MV-4-11 (cell line): ENCODE measurements at regions not wholly inside any gene's neighbourhood (a gene's known extent, or its start where the extent isn't known, plus 50 kb on each side); places are given as distances from the start of the nearest gene placed in this dataset.
"Not testable (repeated sequence)": the region's sequence is repeated elsewhere in the genome, so short reads cannot be mapped to it uniquely, and the experiment has no call there.

Experiments
- DNase-seq: peaks from one replicate; lab custom pipeline; 2025; lab: John Stamatoyannopoulos, UW

DNA sequence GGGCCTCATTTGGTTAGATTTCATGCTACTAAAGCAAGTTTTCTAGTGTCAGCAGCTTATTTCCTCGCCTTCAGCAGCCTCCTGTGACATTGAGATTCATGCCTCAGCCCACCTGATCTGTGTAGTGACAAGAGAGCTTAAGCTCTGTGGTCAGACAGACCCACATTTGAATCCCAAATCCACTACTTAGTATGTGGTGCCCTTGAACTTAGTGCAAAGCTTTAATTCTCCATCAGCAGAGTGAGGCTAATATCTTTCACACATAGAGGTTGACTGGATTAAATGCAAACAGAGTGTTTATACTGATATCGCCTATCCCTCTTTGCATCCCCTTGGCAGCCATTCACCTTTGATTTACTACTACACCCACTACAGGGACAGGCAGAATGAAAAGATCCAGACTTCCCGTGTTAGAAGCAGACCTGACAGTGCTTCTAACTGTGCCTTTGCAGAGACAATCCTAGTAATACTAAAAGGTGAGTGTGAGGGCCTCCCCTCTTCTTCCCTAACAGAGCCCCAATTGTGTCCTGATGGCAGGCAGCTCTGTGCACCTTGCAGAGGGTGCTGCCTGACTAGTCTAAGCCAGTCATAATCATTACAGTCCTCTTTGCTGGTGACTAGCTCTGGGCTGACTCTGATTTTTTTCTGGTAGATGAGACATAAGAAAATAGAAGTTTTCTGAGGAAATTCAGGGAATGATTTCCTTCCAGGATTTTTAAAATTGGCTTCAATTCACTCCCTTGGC lies 264.0 kb downstream of the CTH start:
- no peak for DNase-seq

DNA sequence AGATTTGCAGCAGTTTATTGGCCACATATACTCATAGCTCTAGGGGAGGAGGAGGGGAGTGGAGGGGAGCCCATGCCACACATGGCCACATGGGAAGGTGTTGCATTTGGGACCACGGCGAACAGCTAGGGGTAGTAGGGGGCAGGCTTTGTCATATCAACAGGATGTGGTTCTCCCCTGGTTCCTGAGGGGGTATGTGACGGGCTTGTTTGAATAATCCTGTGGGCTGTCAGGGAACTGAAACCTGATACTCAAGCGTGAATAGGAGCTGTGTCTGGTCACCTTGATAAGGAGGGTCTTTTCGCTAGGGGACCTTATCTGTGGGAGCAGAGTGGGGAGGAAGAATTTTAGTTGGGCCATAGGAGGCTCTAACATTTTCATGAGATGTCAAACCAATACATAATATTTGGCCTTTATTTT lies 264.7 kb downstream of the CTH start:
- no peak for DNase-seq

DNA sequence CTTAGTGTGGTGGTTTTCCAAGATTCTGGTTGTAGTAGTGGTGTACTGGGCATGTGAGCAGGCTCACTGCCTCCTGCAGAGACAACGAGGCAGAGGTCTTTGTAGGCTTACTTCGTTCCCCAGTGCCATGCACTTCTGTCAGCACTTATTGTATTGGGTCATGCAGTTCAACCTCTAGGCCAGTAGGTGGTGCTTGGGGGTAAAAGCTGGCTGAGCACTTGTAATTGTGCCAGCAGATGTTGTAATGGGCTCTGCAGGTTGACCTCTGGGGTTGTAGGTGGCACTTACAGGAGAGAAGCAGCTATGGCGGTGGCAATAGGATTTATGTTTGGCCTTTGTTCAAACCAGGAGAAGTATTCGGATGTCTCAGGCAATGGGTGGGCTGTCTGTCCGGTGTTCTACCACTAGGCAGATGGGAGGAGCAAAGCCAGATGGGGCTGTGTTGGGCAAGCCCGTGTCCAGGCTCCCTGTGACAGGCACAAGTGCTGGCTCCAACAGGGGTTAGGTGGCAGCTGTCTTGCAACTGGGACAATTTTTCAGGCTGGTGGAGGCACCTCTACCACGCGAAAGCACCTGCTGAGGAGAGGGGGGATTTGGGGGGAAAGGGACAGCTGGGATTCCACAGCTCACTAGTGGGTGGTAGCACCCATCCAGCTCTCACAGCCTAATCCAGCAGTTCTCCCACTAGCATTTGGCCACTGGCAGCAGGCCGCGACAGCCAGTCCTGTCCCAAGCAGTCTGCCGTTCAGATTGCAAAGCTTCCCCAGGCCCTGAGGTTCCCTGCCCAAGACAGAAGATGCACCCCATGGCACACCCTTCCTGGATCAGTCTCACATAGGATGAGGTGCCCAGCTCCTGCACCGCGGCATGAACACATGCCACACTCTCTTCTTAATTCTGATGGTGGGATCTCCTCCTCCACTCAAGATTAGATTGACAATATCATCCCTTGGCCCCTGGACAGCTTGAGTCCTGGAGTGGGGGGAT lies 274.5 kb downstream of the CTH start:
- DNase-seq: peak; percentile 67

DNA sequence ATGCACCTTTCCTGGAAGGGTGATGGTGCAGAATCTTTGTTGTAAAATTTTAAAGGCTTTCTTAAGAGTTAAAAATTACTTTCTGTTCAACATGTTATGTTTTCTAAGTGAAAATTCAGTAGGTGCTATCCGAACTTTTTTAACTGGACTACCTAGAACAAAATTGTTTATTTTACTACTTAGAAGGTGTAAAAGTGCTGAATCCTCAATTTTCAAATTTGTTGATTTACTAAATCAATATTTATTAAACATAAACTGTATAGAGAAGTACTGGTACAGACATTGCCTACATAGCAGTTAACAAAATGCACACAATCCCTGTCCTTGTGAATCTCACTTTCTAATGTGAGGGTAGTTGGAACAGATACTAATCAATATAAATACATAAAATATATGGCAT lies 277.5 kb downstream of the CTH start:
- DNase-seq: no peak

DNA sequence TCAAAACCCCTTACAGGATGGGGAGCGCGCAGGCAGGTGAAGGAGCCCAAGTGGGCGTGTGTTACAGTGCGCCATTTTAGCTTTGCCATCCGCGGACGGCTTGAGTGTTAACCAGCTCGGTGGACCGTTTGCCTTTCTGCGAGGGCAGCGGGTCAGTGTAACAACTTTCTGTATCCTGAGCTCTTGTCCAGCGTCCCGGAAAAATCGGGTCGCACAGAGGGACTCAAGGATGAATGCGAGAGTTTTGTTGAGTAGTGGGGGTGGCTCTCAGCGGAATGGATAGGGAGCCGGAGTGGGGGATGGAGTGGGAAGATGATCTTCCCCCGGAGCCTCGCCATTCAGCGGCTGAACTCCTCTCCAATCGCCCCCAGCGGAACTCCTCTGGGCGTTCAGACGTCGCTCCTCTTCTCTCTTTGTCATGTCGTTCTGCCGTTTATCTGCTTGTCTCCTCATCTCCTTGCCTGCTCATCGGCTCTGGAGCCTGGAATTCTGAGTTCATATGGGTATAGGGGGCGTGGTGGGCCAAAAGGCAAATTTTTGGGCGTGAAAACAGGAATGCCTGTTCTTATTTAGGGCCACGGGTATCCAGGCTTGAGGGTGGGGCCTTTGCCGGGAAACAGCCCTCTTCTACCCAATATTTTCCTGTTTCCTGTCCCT lies 295.4 kb downstream of the CTH start:
- no peak for DNase-seq

DNA sequence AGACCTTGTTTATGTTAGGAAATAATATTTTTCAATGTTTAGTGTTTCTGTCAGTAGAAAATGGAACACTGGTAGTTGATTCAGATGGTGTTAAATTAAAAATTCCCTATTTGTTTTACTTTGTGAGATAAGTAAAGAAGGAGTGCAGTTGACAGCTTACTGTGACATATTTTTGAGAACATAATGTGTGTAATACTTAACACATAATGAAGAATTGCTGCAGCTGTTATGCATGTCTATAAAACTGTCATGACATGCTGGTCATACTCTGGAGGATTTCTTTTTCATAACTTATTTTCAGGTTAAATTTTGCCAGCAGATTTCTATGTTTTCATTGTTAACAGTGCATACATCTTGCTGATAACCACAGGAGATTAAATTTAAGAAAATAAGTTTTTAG lies 296.1 kb downstream of the CTH start:
- no peak for DNase-seq

DNA sequence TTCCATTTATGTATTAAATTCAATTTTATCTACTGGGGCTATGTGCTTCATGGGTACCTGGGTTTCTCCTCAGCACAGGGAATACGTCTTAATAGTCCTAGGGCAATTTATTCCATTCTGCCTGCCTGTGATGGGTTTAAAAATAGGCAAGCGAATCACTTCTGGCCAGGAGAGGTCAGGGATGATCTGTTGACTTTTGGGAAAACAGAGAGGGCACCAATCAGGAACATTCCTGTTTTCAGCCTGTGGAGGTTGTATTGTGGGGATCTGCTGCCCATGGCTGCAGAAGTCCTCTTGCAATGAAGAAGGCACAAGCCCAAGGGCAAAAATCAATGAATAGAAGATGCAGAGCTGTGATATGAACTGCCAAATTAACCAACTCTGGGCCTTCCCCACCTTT lies 303.1 kb downstream of the CTH start:
- DNase-seq: no peak

DNA sequence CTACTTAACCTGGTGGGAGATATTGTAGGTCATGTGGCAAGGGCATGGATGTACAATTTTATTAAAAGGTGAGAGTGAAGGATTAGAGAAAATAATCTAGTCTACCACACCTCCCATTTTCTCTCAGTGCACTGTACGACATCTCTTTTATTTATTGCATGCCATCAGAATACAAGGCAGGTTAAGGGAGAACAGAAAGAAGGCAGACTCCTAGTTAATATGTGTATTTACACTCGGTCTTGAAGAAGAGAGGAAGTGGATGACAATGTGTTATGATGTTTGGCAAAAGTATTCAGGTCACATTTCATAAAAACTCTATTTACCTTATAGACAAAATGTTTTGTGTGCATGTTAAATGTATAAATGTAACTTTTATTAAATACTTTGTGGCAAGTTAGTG lies 306.1 kb downstream of the CTH start:
- no peak for DNase-seq

DNA sequence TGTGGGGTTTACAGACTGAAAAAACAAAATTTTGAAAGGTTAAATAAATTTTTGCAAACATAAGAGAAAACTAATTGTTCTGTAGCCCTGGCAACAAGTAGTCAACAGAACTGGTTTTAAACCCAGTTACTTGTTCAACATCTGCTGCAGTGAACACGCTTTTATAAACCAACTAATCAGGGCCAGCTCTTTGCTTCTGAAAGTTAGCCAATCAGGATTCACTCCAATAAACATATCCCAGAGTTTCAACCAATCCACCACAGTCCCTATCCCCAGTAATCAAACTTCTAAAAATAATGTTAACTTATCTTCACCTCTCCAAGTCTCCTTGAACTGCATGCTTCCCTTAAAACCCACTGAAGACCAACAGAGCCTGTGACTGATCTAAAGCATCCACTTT lies 306.6 kb downstream of the CTH start:
- no peak for DNase-seq

DNA sequence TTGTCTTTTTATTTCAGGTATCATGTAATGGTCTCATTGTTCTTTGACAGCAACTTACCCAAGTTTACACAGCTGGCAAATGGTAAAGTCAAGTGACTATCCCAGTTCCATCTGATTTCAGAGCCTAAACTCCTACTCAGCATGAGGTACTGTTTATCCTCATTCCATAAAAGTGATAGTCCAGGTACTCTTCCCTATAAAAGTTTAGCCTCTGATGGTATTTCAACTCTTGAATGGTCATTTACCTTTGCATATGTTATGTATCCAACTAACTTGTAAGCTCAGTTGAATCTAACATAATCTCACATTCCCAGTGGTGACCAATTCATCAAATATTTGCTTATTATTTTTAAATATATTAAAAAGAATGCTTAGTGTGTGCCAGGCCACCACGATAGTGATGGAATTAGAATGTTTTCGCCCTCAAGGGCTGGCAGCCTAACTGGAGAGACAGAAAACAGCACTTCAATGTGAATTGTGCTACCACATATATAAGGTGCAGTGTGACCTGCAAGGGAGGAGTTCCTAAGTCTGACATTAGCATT lies 307.1 kb downstream of the CTH start:
- no peak for DNase-seq

DNA sequence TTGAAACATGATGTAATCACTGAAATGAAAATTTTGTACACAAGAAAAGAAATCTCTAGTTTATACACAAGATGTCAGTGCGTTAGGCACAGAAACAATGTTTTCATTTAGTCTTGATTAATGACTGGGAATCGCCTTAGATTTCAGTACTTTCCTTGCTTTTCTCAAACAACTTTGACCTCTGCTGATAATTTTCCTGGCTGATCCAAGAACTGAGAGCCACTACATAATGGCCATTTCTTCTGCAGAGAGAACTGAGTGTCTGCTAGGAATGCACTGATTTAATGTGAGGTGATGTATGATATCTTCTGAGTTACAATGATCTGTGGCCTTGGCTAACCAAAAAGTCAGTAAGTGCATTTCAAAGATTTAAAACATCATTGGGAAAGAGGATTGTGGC lies 308.1 kb downstream of the CTH start:
- DNase-seq: no peak

DNA sequence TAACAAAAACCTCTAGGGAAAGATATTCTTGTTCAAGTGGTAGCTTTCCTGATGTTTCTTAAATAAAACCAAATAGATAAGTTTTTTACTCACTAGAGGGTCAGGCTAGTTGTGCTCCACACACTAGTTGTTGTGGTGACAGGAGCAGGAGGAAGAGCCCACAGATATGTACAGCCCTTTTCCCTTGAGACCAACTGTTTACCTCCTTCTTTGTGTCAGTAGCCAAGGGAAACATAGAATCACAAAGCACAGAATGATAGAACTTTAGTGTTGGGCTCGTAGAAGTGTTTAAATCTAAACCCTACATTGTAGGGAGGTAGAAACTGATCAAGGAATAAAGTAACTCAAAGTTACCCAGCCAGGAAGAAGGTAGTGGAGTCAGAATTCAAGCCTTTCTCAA lies 309.0 kb downstream of the CTH start:
- no peak for DNase-seq

DNA sequence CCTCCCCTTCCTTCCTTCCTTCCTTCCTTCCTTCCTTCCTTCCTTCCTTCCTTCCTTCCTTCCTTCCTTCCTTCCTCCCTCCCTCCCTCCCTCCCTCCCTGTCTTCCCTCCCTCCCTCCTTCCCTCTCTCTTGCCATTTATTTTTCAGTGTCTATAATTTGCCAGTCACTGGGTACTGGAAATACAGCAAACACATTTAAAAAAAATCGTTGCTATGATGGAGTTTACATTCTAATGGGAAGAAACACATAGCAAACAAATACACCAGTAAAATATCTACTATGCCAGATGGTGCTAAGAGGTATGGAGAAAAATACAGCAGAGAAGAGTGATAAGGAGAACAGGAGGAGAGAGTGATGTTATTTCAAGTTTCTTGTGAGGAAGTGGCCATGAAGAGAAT lies 309.5 kb downstream of the CTH start:
- no peak for DNase-seq

DNA sequence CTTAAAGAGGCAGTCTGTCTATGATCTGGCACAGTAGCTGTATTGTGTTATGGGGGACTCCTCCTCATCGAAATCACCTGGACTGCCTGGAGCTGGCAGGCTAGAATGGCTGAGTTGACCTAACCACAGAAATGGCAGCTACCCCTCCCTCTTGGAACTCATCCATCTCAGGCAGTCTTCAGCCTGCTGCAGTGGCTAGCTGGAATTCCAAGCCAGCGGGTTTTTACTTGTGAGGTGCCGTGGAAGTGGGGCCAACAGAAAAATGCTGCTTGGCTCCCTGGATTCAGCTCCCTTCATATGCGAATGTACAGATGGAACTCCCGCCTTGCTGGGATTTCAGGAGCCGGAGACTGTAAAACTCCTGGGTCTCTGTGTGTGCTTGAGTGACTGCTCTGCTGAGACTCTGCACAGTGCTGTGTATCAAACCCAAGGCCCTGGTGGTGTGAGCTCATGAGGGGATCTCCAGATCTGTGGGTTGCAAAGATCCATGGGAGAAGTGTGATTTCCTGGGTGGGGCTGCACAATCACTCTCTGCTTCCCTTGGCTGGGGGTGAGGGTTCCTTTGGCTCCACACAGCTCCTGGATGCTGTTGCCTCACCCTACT lies 316.9 kb downstream of the CTH start:
- no peak for DNase-seq

DNA sequence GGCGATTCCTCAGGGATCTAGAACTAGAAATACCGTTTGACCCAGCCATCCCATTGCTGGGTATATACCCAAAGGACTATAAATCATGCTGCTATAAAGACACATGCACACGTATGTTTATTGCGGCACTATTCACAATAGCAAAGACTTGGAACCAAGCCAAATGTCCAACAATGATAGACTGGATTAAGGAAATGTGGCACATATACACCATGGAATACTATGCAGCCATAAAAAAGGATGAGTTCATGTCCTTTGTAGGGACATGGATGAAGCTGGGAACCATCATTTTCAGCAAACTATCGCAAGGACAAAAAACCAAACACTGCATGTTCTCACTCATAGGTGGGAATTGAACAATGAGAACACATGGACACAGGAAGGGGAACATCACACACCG lies 311.1 kb downstream of the PTGER3 start:
- DNase-seq: not testable (repeated sequence)

DNA sequence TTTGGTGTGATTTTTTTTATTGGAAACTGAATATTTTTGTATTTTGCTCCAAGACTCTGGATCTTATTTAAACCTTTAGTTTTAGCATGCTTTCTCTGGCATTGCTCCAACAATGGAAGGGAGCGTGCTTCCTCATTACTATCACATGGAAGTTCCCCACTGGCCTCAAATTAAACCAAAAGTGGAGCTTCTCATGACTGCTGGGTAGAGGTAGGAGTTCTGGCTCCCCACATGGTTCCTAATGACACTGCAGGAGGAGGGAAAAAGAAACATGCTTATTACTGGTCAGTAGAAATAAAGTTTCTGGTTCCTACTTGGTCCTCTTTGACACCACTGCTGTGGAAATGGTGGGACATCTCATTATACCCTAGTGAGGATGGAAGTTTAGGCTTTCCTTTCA lies 310.5 kb downstream of the PTGER3 start:
- DNase-seq: no peak

DNA sequence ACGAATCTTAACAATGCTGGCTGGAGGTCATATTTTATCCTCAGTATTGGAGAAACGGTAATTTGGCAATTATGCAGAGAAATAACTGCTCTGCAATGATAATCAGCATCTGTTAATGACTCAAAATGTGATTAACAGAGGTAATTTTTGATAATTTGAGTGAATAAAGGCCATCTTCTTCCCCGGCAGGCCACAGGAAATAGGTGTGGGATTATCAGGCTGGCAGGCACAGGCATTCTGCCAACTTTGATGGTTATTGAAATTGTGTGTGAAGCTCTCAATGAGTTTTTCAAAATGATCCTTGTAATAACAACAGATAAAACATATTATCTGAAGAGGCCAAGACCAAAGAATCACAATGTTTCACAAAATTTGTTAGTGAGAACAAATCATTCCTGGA lies 309.0 kb downstream of the PTGER3 start:
- no peak for DNase-seq

DNA sequence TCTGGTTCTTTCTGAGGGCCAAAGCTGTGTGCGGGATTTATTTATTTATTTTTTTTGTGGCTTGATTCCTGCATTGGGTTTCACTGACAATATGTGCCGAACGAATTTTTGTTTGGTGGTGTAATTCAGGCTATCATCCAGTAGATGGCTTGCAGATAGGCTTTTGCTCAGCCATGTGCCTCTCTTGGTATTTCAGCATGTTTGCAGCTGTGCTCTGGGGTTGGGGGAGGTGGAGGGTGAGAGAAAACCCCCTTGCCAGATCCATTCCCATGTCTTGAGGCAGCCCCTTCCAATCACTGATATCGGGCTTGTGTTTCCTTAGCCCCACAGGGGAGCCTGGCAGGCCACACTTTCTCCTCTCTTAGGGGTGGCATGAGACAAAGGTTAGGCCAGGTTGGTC lies 302.4 kb downstream of the PTGER3 start:
- no peak for DNase-seq

DNA sequence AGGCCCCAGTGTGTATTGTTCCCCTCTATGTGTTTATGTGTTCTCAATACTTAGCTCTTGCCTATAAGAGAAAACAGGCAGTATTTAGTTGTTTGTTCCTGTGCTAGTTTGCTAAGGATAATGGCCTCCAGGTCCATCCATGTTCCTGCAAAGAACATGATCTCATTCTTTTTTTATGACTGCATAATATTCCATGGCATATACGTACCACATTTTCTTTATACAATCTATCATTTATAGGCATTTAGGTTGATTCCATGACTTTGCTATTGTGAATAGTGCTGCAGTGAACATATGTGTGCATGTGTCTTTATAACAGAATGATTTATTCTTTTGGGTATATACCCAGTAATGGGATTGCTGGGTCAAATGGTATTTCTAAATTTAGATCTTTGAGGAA lies 301.6 kb downstream of the PTGER3 start:
- DNase-seq: not testable (repeated sequence)

DNA sequence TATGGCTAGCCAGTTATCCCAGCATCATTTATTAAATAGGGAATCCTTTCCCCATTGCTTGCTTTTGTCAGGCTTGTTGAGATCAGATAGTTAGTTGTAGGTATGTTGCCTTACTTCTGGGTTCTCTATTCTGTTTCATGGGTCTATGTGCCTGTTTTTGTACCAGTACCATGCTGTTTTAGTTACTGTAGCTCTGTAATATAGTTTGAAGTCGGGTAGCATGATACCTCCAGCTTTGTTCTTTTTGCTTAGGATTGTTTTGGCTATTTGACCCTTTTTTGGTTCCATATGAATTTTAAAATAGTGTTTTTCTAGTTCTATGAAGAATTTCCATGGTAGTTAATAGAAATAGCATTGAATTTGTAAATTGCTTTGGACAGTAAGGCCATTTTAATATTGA lies 300.5 kb downstream of the PTGER3 start:
- not testable (repeated sequence) for DNase-seq

DNA sequence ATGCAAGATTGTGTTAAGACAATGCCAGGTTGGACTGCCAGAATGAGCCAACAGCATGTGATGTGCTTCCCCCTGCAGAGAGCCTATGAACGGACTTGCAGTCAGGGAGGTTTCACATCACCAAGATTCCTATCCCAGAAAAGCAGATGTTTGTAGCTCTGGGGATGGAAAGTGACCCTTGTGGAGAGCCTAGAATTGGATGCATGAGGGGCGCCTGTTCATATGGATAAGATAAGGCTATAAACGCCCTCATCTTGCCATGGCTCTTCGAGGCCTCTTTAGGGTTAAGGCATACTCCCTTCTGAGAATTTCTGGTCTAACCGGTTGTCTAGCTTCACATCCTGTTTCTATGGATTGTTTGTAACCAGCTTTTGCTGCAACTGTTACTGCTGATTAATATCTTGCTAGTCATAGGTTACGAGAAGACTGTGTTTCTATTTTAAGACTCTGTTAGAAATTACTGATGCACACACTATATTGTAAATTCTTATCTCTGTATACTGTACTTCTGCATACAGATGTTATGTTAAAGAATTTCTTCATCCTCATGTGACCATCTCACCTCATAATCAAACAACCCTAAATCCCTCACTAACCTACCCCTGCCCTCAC lies 295.8 kb downstream of the PTGER3 start:
- peak; percentile 74 for DNase-seq

DNA sequence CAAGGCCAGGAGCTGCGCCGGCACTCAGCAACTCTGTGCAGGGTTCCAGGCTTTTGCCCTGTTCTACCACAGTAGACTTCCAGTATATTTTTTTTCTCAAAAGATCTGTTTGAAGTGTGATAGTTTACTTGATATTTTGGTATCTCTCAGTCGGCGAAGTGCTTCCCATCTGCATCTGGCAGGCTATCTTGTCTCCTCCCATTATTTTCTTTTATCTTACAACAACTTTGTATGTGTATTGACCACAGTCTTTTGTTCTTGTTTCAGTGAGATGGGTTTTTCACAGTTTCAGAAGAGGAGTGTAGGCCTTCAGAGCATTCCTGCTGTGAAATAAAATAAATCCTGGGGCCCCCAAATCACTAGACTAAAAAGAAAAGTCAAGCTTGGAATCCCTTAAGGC lies 292.9 kb downstream of the PTGER3 start:
- no peak for DNase-seq
